ENCODE measurements at regions not wholly inside any gene's neighbourhood (a gene's known extent, or its start where the extent isn't known, plus 50 kb on each side); places are given as distances from the start of the nearest gene placed in this dataset.

GRCh38 chr6:170099387-170099786 lies 191.5 kb downstream of the DLL1 start:
- no peak for DNase-seq (ENCODE audit: low spot score)
- TF ChIP-seq CTCF (IDR thresholded peaks at IDR 0.05; ENCODE audit: borderline replicate concordance, control extremely low read depth, extremely low read depth, insufficient read depth, missing control alignments) = no peak
- in situ Hi-C loops (cut with MboI; ENCODE audit: low sequenced_read_pairs, unreplicated experiment) = no loop called here

- in situ Hi-C loops (cut with MboI; ENCODE audit: low sequenced_read_pairs, unreplicated experiment) = no loop called here
- DNase-seq (ENCODE audit: low spot score) = no peak
- TF ChIP-seq CTCF (IDR thresholded peaks at IDR 0.05; ENCODE audit: borderline replicate concordance, control extremely low read depth, extremely low read depth, insufficient read depth, missing control alignments) = no peak
Measured at GRCh38 chr6:170098428-170099170, 192.3 kb downstream of the DLL1 start.

GRCh38 chr6:170097505-170098427 lies 193.1 kb downstream of the DLL1 start:
- in situ Hi-C loops (cut with MboI; ENCODE audit: low sequenced_read_pairs, unreplicated experiment) = no loop called here
- no peak for TF ChIP-seq CTCF (IDR thresholded peaks at IDR 0.05; ENCODE audit: borderline replicate concordance, control extremely low read depth, extremely low read depth, insufficient read depth, missing control alignments)
- no peak for DNase-seq (ENCODE audit: low spot score)

GRCh38 chr6:170096803-170097504 lies 193.9 kb downstream of the DLL1 start:
- no peak for DNase-seq (ENCODE audit: low spot score)
- in situ Hi-C loops (cut with MboI; ENCODE audit: low sequenced_read_pairs, unreplicated experiment) = no loop called here
- no peak for TF ChIP-seq CTCF (IDR thresholded peaks at IDR 0.05; ENCODE audit: borderline replicate concordance, control extremely low read depth, extremely low read depth, insufficient read depth, missing control alignments)

GRCh38 chr6:170096191-170096802 lies 194.6 kb downstream of the DLL1 start:
- TF ChIP-seq CTCF (IDR thresholded peaks at IDR 0.05; ENCODE audit: borderline replicate concordance, control extremely low read depth, extremely low read depth, insufficient read depth, missing control alignments) = no peak
- in situ Hi-C loops (cut with MboI; ENCODE audit: low sequenced_read_pairs, unreplicated experiment) = no loop called here
- no peak for DNase-seq (ENCODE audit: low spot score)
